Smooth muscle cell (in vitro differentiated cells): ENCODE measurements at regions not wholly inside any gene's neighbourhood (a gene's known extent, or its start where the extent isn't known, plus 50 kb on each side); places are given as distances from the start of the nearest gene placed in this dataset.

Experiments
- DNase-seq: peaks from one replicate; lab custom pipeline; 2025; ENCODE audit not compliant: unreplicated experiment; lab: John Stamatoyannopoulos, UW
- H2AFZ ChIP-seq: fragments of 200-600 bp; sonication (generic); 2 replicates; pipeline ENCODE4 v1.6.0; 2016; ENCODE audit warnings: antibody characterized with exemption, low read depth, mild to moderate bottlenecking
- H3F3A ChIP-seq: fragments of 200-600 bp; sonication (generic); 2 replicates; pipeline ENCODE4 v1.6.0; 2017; ENCODE audit warnings: antibody characterized with exemption, low read depth
- H3K27ac ChIP-seq: fragments of 200-600 bp; sonication (generic); 2 replicates; pipeline ENCODE4 v1.5.1; 2016; ENCODE audit warnings: low read depth, mild to moderate bottlenecking
- H3K27me3 ChIP-seq: fragments of 200-600 bp; sonication (generic); 2 replicates; pipeline ENCODE4 v1.6.1; 2016; ENCODE audit warnings: low read depth, mild to moderate bottlenecking
- H3K36me3 ChIP-seq: fragments of 200-600 bp; sonication (generic); 2 replicates; pipeline ENCODE4 v1.5.1; 2016; ENCODE audit warnings: low read depth
- H3K4me1 ChIP-seq: fragments of 200-600 bp; sonication (generic); 2 replicates; pipeline ENCODE4 v1.5.1; 2016; ENCODE audit warnings: low read depth
- H3K4me2 ChIP-seq: fragments of 200-600 bp; sonication (generic); 2 replicates; pipeline ENCODE4 v1.6.0; 2016; ENCODE audit warnings: mild to moderate bottlenecking
- H3K4me3 ChIP-seq: fragments of 200-600 bp; sonication (generic); 2 replicates; pipeline ENCODE4 v1.5.1; 2016; ENCODE audit warnings: mild to moderate bottlenecking
- H3K79me2 ChIP-seq: fragments of 200-600 bp; sonication (generic); 2 replicates; pipeline ENCODE4 v1.6.0; 2016; ENCODE audit warnings: low read depth, mild to moderate bottlenecking
- H3K9ac ChIP-seq: fragments of 200-600 bp; sonication (generic); 2 replicates; pipeline ENCODE4 v1.6.0; 2016; ENCODE audit warnings: low read depth
- H3K9me3 ChIP-seq: fragments of 200-600 bp; sonication (generic); replicated peaks from 2 replicates; pipeline ENCODE4 v1.5.1; 2016; ENCODE audit warnings: low read depth
- H4K20me1 ChIP-seq: fragments of 200-600 bp; sonication (generic); 2 replicates; pipeline ENCODE4 v1.6.0; 2016; ENCODE audit warnings: low read depth
- WGBS: methylation state at CpG from one replicate; pipeline ENCODE4 v1.1.7; 2016; ENCODE audit warnings: low lambda C conversion rate; 5-methylcytosine and 5-hydroxymethylcytosine counted together
- TF ChIP-seq, protein P1 (sequence below): fragments of 200-600 bp; sonication (generic); IDR thresholded peaks from 2 replicates; pipeline ENCODE4 v1.5.1; 2017; ENCODE audit warnings: borderline replicate concordance, mild to moderate bottlenecking, antibody characterized with exemption; ENCODE audit not compliant: insufficient read depth, poor library complexity, severe bottlenecking

DNA sequence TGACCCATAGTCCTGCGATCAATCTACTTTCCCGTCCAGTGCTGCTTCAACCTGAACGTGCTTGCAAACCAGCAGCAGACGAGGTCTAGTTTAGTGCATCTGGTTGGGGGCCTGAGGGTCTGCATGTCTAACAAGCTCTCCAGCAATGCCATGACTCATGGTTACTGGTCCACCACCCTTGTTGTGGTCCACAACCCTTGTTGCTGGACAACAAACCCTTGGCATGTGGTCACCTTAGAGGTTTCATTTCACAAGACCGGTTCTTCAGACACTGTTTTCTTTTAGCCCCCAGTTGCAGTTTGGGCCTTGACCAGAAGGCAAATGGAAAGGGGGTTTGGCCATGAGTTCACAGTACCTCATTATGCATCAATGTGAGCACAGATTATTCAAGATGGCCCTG is 424.8 kb downstream of the QKI start:
- no peak overlapping the region for H3K27ac ChIP-seq
- no peak overlapping the region for H3K4me3 ChIP-seq
- H3K9me3 ChIP-seq: no peaks in the 10 kb centered on the region
- no peaks in the 10 kb centered on the region for H4K20me1 ChIP-seq
- no peak overlapping the region for H2AFZ ChIP-seq
- peaks cover 13% of the 10 kb centered on the region for H3K4me1 ChIP-seq
- H3K9ac ChIP-seq: no peak overlapping the region
- peaks cover 8% of the 10 kb centered on the region for H3K27me3 ChIP-seq
- DNase-seq: no peak
- no peak overlapping the region for H3K4me2 ChIP-seq
- TF ChIP-seq, protein P1, sequence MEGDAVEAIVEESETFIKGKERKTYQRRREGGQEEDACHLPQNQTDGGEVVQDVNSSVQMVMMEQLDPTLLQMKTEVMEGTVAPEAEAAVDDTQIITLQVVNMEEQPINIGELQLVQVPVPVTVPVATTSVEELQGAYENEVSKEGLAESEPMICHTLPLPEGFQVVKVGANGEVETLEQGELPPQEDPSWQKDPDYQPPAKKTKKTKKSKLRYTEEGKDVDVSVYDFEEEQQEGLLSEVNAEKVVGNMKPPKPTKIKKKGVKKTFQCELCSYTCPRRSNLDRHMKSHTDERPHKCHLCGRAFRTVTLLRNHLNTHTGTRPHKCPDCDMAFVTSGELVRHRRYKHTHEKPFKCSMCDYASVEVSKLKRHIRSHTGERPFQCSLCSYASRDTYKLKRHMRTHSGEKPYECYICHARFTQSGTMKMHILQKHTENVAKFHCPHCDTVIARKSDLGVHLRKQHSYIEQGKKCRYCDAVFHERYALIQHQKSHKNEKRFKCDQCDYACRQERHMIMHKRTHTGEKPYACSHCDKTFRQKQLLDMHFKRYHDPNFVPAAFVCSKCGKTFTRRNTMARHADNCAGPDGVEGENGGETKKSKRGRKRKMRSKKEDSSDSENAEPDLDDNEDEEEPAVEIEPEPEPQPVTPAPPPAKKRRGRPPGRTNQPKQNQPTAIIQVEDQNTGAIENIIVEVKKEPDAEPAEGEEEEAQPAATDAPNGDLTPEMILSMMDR: no peak
- no peaks in the 10 kb centered on the region for H3K79me2 ChIP-seq
- WGBS: 93% methylated on average over 5 of the region's 5 CpGs
- H3F3A ChIP-seq: no peaks in the 10 kb centered on the region
- H3K36me3 ChIP-seq: no peaks in the 10 kb centered on the region

DNA sequence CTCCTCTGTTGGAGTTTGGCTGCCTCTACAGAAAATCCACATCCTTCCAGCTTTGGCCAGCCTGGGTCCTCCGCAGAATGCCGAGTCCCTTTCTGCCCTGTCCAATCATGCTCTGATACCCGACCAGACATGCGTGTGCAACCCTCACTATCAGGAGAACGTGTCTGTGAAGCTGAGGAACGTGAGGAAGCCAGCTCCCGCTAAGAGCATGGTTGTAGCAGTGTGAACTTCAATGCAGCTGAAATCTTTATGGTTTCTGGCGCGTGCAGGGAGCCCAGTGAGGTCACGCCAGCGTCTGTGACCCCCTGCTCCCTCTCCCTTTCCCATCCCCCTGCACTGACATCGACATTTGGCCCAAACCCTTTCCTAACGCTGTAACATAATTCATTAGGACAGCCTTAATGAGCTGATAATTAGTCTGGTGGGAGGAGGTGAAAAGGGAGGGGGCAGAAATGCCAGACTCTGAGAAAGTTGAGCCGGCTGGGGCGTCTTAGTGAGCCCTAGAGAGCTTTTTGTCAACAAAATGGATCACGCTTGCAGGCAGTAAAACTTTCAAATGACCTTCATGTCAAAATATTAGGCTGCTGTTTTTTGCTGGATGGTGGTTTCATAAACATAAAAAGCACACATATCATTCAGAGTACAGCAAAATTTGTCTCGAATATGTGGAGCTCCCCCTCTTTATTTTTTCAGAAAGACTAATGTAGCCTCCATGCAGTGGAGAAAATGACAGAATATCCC is 423.3 kb downstream of the QKI start:
- Histone ChIP-seq H3F3A (no peaks in the 10 kb centered on the region), H4K20me1 (no peaks in the 10 kb centered on the region), H3K36me3 (no peaks in the 10 kb centered on the region), H3K9me3 (no peaks in the 10 kb centered on the region), H3K4me1 (peaks cover 13% of the 10 kb centered on the region), H3K79me2 (no peaks in the 10 kb centered on the region), H3K27me3 (peaks cover 8% of the 10 kb centered on the region), H3K9ac (no peak overlapping the region), H3K27ac (no peak overlapping the region), H3K4me2 (peak overlapping the region; percentile 86), H3K4me3 (peak overlapping the region; percentile 39), H2AFZ (peak overlapping the region; percentile 76)
- no peak for DNase-seq
- TF ChIP-seq, protein P1: no peak
- 31% methylated on average over 17 of the region's 17 CpGs for WGBS

- 92% methylated on average over 8 of the region's 8 CpGs for WGBS
- Histone ChIP-seq H3K4me1 (peaks cover 13% of the 10 kb centered on the region), H3K79me2 (no peaks in the 10 kb centered on the region), H3K9me3 (no peaks in the 10 kb centered on the region), H3K4me3 (no peak overlapping the region), H3K27ac (no peak overlapping the region), H3K4me2 (peak overlapping the region; percentile 86), H4K20me1 (no peaks in the 10 kb centered on the region), H3F3A (no peaks in the 10 kb centered on the region), H3K9ac (no peak overlapping the region), H3K27me3 (peaks cover 8% of the 10 kb centered on the region), H2AFZ (no peak overlapping the region), H3K36me3 (no peaks in the 10 kb centered on the region)
- DNase-seq: no peak
- TF ChIP-seq, protein P1: no peak
Measured at GRCh38 chr6:163836876-163837690, 422.6 kb downstream of the QKI start.
